ENCODE measurements at regions not wholly inside any gene's neighbourhood (a gene's known extent, or its start where the extent isn't known, plus 50 kb on each side); places are given as distances from the start of the nearest gene placed in this dataset.
A peak's percentile ranks its signal among the peaks of the same experiment; 100 is the strongest.
"Not testable (repeated sequence)": the region's sequence is repeated elsewhere in the genome, so short reads cannot be mapped to it uniquely, and the experiment has no call there.

GRCh38 chr2:87429206-87429930 is 318.5 kb upstream of the PLGLB2 start:
- DNase-seq (ENCODE audit: low read depth in 2 of 2) = not testable (repeated sequence)

- DNase-seq (ENCODE audit: low read depth in 2 of 2) = not testable (repeated sequence)
Measured at GRCh38 chr2:87429931-87430275, 318.0 kb upstream of the PLGLB2 start.

GRCh38 chr2:87431051-87431450 is 316.8 kb upstream of the PLGLB2 start:
- not testable (repeated sequence) for DNase-seq (ENCODE audit: low read depth in 2 of 2)

GRCh38 chr2:87432711-87433453 is 315.0 kb upstream of the PLGLB2 start:
- DNase-seq (ENCODE audit: low read depth in 2 of 2) = not testable (repeated sequence)

GRCh38 chr2:87436007-87436406 is 311.9 kb upstream of the PLGLB2 start:
- not testable (repeated sequence) for DNase-seq (ENCODE audit: low read depth in 2 of 2)

GRCh38 chr2:87437701-87438260 is 310.1 kb upstream of the PLGLB2 start:
- DNase-seq (ENCODE audit: low read depth in 2 of 2) = not testable (repeated sequence)

GRCh38 chr2:87438780-87439454 is 309.0 kb upstream of the PLGLB2 start:
- DNase-seq (ENCODE audit: low read depth in 2 of 2) = not testable (repeated sequence)

GRCh38 chr2:87439617-87440204 is 308.2 kb upstream of the PLGLB2 start:
- not testable (repeated sequence) for DNase-seq (ENCODE audit: low read depth in 2 of 2)

- not testable (repeated sequence) for DNase-seq (ENCODE audit: low read depth in 2 of 2)
Measured at GRCh38 chr2:87440650-87441049, 307.2 kb upstream of the PLGLB2 start.

GRCh38 chr2:87441375-87441774 is 306.5 kb upstream of the PLGLB2 start:
- DNase-seq (ENCODE audit: low read depth in 2 of 2) = not testable (repeated sequence)

GRCh38 chr2:87442983-87443577 is 304.8 kb upstream of the PLGLB2 start:
- DNase-seq (ENCODE audit: low read depth in 2 of 2) = not testable (repeated sequence)

- DNase-seq (ENCODE audit: low read depth in 2 of 2) = not testable (repeated sequence)
Measured at GRCh38 chr2:87444951-87445350, 302.9 kb upstream of the PLGLB2 start.

- DNase-seq (ENCODE audit: low read depth in 2 of 2) = not testable (repeated sequence)
Measured at GRCh38 chr2:87445613-87446312, 302.1 kb upstream of the PLGLB2 start.

GRCh38 chr2:87446313-87446696 is 301.6 kb upstream of the PLGLB2 start:
- not testable (repeated sequence) for DNase-seq (ENCODE audit: low read depth in 2 of 2)

GRCh38 chr2:87449462-87449980 is 298.4 kb upstream of the PLGLB2 start:
- DNase-seq (ENCODE audit: low read depth in 2 of 2) = not testable (repeated sequence)

GRCh38 chr2:87452193-87452592 is 295.7 kb upstream of the PLGLB2 start:
- not testable (repeated sequence) for DNase-seq (ENCODE audit: low read depth in 2 of 2)

- DNase-seq (ENCODE audit: low read depth in 2 of 2) = peak; percentile 47 to 61
Measured at GRCh38 chr2:87452861-87453260, 295.0 kb upstream of the PLGLB2 start.

- DNase-seq (ENCODE audit: low read depth in 2 of 2) = peak in 1 of 2 donors; percentile 15
Measured at GRCh38 chr2:87453965-87454364, 293.9 kb upstream of the PLGLB2 start.

- DNase-seq (ENCODE audit: low read depth in 2 of 2) = not testable (repeated sequence)
Measured at GRCh38 chr2:87454421-87454820, 293.5 kb upstream of the PLGLB2 start.

GRCh38 chr2:87455209-87455853 is 292.6 kb upstream of the PLGLB2 start:
- DNase-seq (ENCODE audit: low read depth in 2 of 2) = not testable (repeated sequence)
